ENCODE measurements at regions not wholly inside any gene's neighbourhood (a gene's known extent, or its start where the extent isn't known, plus 50 kb on each side); places are given as distances from the start of the nearest gene placed in this dataset.

DNA sequence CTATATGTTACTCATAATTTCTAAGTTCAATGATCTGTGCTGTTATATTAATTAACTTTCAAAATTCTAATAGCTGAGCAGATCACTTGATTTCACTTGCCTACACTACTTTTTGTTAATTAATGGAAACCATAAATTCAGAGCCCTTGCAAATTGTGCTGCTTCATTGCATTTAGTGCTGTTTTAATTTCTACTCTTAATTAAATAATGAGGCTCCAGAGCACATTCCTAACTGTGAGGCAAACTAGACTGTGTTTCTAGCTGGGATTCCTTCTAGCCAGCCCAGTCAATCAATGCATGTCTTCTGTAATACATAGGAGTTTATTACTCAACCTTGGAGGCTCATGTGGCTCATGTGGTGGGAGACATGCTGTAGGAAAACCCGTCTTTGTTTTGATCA is 301.1 kb upstream of the GOLIM4 start:
- no peaks in the 10 kb centered on the region for H3K27me3 ChIP-seq
- no peak overlapping the region for H3K4me3 ChIP-seq
- H3K27ac ChIP-seq, result no peak overlapping the region
- intact Hi-C loops (cut with DNase I), result no loop called here
- ATAC-seq, result no peak
- DNase-seq, result no peak
- no peaks in the 10 kb centered on the region for H3K36me3 ChIP-seq
- H3K4me1 ChIP-seq, result no peaks in the 10 kb centered on the region
- no peak for TF ChIP-seq CTCF (IDR thresholded peaks at IDR 0.05)
- H3K9me3 ChIP-seq, result no peaks in the 10 kb centered on the region

DNA sequence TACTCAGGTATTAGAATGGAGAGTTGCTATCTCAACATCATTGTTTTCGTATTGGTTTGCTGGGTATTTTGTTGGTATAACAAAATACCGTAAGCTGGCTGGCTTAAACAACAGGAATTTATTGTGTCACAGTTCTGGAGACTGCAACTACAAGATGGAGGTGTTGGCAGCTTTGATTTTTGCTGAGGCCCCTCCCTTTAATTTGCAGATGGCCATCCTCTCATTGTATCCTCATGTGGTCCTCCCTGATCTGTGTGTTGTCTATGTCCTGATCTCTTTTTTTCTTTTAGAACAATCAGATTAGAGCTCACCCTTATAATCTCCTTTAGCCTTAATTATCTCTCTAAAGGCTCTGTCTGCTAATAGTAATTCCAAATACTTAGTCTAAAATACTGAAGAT is 299.8 kb upstream of the GOLIM4 start:
- Histone ChIP-seq H3K27ac (no peak overlapping the region), H3K4me1 (no peaks in the 10 kb centered on the region), H3K36me3 (no peaks in the 10 kb centered on the region), H3K9me3 (no peaks in the 10 kb centered on the region), H3K27me3 (no peaks in the 10 kb centered on the region), H3K4me3 (no peak overlapping the region)
- intact Hi-C loops (cut with DNase I), result no loop called here
- no peak for DNase-seq
- TF ChIP-seq CTCF (IDR thresholded peaks at IDR 0.05), result no peak
- ATAC-seq, result no peak

- intact Hi-C loops (cut with DNase I), result no loop called here
- Histone ChIP-seq H3K27me3 (no peaks in the 10 kb centered on the region), H3K27ac (no peak overlapping the region), H3K36me3 (no peaks in the 10 kb centered on the region), H3K4me3 (no peak overlapping the region), H3K9me3 (no peaks in the 10 kb centered on the region), H3K4me1 (no peaks in the 10 kb centered on the region)
- ATAC-seq (no peak), DNase-seq (no peak)
- no peak for TF ChIP-seq CTCF (IDR thresholded peaks at IDR 0.05)
These were observed 298.7 kb upstream of the GOLIM4 start for GRCh38 chr3:168394439-168394838.

GRCh38 chr3:168386301-168386700 is 290.6 kb upstream of the GOLIM4 start:
- no peak overlapping the region for H3K27ac ChIP-seq
- no peaks in the 10 kb centered on the region for H3K4me1 ChIP-seq
- intact Hi-C loops (cut with DNase I), result no loop called here
- H3K27me3 ChIP-seq, result no peaks in the 10 kb centered on the region
- ATAC-seq, result no peak
- no peak for DNase-seq
- H3K4me3 ChIP-seq, result no peak overlapping the region
- H3K36me3 ChIP-seq, result no peaks in the 10 kb centered on the region
- H3K9me3 ChIP-seq, result peaks cover 0 to 9% of the 10 kb centered on the region in 2 donors
- no peak for TF ChIP-seq CTCF (IDR thresholded peaks at IDR 0.05)

GRCh38 chr3:168384990-168385389 is 289.3 kb upstream of the GOLIM4 start:
- peaks cover 0 to 10% of the 10 kb centered on the region in 2 donors for H3K9me3 ChIP-seq
- no peak for DNase-seq
- no peak for TF ChIP-seq CTCF (IDR thresholded peaks at IDR 0.05)
- no peaks in the 10 kb centered on the region for H3K27me3 ChIP-seq
- intact Hi-C loops (cut with DNase I), result no loop called here
- H3K4me1 ChIP-seq, result no peaks in the 10 kb centered on the region
- no peak for ATAC-seq
- no peaks in the 10 kb centered on the region for H3K36me3 ChIP-seq
- H3K4me3 ChIP-seq, result no peak overlapping the region
- H3K27ac ChIP-seq, result no peak overlapping the region

Measured in left lung (tissue), 4 donors.